ENCODE measurements at regions not wholly inside any gene's neighbourhood (a gene's known extent, or its start where the extent isn't known, plus 50 kb on each side); places are given as distances from the start of the nearest gene placed in this dataset.
"Not testable (repeated sequence)": the region's sequence is repeated elsewhere in the genome, so short reads cannot be mapped to it uniquely, and the experiment has no call there.

GRCh38 chr16:51852892-51853291, 694.1 kb downstream of the TOX3 start:
- no peak for DNase-seq (ENCODE audit: low spot score)

DNA sequence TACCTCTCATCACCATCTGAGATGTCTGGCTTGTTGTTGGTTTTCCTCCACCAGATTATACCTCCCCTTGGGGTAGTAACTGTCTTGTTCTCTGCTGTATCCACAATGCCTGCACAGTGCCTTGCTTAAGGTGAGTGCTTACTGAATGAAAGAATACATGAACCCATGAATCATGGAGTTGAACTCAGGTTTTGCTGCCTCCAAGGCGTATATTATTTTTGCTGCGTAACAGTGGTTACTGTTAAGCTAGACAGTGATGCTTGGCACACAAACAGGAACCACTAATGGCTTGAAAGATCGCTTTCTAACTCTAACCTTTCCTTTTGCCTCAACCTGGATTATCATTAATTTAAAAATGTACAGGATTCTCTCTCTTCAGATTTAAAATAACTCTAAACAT, 695.8 kb downstream of the TOX3 start:
- no peak for DNase-seq (ENCODE audit: low spot score)

GRCh38 chr16:51849715-51850114, 697.2 kb downstream of the TOX3 start:
- no peak for DNase-seq (ENCODE audit: low spot score)

DNA sequence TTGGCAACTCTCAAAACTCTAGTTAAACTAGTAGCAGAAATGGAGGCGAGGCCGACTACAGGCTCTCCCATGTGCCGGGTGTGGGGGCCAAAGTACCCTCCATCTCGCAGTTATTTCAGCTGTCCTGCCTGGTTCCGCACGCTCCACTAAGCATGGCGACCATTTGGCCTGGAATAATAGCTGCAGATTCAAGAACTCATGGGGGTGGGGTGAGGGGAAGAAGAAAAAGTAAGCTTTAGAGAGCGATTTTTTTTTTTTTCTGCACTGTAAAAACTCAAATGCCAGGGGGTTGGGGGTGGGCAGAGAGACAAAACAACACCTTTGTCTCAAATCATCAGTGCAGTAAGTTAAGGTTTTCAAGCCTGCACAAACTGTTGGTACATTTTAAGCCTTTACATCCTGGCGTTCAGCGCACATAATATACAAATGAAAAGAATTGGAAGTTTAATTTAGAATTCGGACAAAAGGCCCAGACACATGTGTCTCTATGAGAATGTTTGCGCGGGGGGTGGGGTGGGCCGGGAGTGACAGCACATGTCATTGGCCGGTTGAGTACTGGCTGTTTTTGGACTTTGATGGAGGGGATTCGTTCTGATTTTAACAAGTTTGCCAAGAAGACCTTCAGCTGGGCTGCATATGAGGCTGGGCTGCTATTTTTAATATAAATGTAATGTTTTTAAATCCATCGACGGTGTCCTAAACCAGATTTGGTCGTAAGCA, 694.7 kb upstream of the SALL1 start:
- DNase-seq (ENCODE audit: low spot score) = no peak

DNA sequence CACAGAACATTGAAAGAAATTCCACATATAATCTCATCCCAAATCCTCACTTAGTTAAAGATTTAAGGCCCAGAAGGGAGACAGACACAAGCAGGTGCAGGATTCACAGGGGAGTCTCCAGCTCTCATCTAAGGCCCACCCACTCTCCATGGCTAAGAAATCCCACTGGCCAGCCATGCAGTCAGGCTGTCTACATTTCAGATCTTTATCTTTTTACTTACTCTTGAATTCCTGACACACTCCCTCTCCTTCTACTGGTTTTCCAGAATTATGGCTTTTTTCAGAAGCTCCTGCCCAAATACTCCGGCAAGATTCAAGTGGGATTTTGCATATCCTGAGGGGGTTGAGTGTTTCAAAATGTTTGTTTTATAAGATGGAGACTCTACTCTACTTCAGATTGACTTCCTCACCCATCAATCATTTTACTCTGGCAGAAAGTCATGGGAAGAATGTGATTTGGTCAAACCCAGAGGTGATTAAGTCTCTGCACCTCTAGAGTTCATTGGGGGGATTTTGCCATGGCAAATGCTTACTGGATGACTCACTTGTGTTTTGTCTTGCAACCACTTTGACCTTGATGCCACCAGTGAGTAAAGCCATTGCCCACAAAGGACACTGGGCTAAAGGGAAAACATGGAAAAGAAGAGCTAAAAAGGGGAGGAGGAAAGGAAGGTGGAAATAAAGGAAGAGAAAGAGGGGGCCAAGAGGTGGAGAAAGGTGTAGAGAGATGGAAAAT, 688.8 kb upstream of the SALL1 start:
- no peak for DNase-seq (ENCODE audit: low spot score)

GRCh38 chr16:51834794-51835193, 683.7 kb upstream of the SALL1 start:
- no peak for DNase-seq (ENCODE audit: low spot score)

- DNase-seq (ENCODE audit: low spot score) = no peak
Measured at GRCh38 chr16:51834133-51834532, 683.1 kb upstream of the SALL1 start.

- no peak for DNase-seq (ENCODE audit: low spot score)
Measured at GRCh38 chr16:51831595-51832367, 680.7 kb upstream of the SALL1 start.

GRCh38 chr16:51831034-51831433, 680.0 kb upstream of the SALL1 start:
- DNase-seq (ENCODE audit: low spot score) = not testable (repeated sequence)

DNA sequence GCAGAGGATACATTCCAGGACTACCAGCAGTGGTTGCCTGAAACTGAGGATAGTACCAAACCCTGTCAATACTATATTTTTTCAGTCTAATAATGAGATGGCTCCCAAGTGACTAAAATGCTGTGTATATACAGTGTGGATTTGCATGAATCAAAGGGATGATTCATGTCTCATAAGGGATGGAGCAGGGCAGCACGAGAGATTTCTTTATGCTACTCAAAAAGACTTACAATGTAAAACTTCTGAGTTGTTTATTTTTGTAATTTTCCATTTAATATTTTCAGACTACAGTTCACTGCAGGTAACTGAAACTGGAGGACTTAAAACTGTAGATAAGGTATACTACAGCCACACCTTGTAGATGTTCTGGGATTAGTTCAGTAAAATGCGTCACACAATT, 674.7 kb upstream of the SALL1 start:
- no peak for DNase-seq (ENCODE audit: low spot score)

DNA sequence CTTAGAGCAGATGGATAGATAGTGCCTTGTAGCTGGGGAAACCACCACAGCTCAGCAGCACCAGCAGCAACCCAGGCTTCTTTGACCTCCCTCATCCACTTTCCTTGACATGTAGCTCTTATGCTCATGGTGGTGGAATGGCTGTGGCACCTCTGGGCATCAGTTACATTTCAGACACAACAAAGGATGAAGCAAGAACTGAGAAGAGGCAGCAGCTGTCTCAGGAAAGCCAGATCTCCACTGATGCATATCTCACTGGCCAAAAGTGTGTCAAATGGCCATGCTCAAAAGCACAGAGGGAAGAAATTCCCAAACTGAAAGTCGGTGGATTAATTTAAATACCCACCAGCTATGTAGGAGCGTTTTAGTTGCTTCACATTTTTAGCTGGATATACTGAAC, 671.4 kb upstream of the SALL1 start:
- DNase-seq (ENCODE audit: low spot score) = no peak

DNA sequence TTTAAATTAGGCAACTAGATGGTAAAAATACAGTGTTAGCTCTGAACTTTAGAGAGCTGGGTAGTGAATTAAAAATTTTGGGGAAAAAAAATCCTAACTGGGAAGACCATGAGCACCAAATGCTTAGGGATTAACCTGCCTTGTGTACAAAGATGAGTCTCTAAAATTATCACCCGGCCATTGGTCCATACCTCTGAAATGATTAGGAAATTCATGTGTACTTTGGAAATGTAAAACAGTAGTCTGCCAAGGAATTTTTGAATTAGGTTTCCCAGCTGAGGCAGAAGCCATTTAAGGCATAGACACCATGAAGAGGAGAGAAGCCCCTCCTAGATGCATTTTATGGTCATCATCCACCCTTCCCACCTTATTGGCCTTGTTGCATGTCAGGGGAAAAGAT, 670.5 kb upstream of the SALL1 start:
- no peak for DNase-seq (ENCODE audit: low spot score)

DNA sequence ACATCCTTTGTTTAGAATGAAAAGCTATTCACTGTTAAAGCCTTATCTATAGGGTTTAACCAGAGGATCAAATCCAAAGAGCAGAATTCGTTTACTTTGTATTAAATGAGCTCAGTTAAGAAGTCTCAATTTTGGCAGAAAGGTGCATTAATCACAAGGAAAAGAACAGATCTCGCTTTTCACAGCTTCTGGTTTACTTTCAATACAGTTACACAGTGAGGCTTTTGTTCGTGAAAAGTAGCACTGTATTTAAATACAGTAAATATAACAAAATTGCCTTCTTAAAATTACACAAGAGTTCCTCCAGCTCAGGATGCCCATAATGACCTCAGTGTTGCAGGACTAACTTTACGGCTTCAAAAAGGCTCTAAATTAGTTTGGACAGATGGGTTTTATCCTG, 669.1 kb upstream of the SALL1 start:
- DNase-seq (ENCODE audit: low spot score) = peak; percentile 61

DNA sequence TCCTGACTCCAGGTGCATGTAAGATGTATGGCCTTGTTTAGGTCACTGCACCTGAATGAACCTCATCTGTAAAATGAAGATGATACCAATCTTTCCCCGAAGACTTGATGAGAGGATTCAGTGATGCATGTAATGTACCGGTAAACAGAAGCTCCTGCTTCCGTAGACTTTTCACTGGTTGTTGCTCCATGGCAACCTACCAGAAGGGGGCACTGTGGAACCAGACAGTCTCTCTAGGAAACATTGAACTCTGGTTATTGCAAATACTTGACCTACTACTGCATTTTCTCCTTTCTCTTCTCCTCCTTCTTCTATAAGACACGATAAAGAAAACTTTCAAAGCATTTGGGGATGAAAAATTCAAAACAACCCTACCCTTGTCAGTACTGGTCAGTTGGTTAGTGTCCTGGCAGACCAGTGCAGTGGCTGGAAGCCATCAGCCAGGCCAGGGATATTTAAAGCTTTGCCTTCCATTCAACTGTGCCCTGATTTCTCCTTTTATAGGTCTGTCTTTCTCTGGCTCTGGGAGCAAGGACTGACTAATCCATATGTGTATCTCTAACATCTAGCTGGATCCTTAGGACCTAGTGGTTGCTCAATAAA, 667.4 kb upstream of the SALL1 start:
- DNase-seq (ENCODE audit: low spot score) = peak; percentile 40

- DNase-seq (ENCODE audit: low spot score) = no peak
Measured at GRCh38 chr16:51816929-51817328, 665.9 kb upstream of the SALL1 start.

GRCh38 chr16:51815523-51815922, 664.5 kb upstream of the SALL1 start:
- no peak for DNase-seq (ENCODE audit: low spot score)

DNA sequence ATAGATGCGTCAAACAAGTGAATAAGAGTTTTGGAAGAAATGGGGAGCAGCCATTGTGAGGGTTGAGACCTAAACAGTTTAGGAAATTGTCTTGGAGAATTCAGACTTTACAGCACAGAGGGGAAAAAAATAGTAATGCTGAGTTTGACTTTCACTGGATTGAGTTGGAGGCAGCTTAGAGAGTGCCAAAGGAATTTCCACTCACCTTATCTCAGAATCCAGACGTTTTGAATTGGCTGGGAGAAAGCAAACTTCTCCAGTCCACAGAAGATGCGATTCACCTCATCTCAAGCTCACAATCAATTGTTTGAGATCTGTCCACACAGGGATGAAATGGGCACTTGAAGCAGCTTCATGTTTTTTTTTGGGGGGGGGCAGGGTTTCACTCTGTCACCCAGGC, 663.5 kb upstream of the SALL1 start:
- no peak for DNase-seq (ENCODE audit: low spot score)

GRCh38 chr16:51813609-51814008, 662.5 kb upstream of the SALL1 start:
- no peak for DNase-seq (ENCODE audit: low spot score)

- DNase-seq (ENCODE audit: low spot score) = no peak
Measured at GRCh38 chr16:51812945-51813344, 661.9 kb upstream of the SALL1 start.

GRCh38 chr16:51807551-51807950, 656.5 kb upstream of the SALL1 start:
- no peak for DNase-seq (ENCODE audit: low spot score)

- no peak for DNase-seq (ENCODE audit: low spot score)
Measured at GRCh38 chr16:51801635-51802034, 650.6 kb upstream of the SALL1 start.

DNA sequence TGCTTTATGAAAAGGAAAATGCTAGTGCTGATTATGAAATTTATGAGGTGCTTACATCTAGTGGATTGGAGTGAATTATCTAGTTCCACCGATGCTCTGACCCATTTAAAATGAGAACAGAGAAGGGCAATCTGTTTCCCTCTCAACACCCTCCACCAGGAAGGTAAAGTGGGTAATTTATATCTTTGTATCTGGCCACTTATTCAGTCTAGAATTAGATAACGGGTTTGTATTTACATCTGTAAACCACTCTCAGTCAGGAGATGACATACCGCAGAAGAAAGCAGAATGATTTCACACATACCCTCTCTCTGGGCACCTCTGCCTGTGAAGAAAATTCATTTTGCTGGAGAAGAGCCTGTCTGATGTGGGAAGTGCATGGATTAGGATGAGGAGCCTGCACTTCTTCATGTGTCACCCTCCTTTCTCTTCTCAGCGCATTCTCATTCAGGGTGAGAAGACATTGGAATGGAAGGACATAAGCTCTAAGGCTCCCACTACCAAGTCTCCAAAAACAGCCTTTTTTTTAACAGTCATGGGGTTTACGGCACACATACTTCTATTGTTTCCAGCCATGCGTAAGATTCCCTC, 646.7 kb upstream of the SALL1 start:
- DNase-seq (ENCODE audit: low spot score) = no peak

Measured in COLO829 (cell line).